ENCODE measurements at regions not wholly inside any gene's neighbourhood (a gene's known extent, or its start where the extent isn't known, plus 50 kb on each side); places are given as distances from the start of the nearest gene placed in this dataset.

DNA sequence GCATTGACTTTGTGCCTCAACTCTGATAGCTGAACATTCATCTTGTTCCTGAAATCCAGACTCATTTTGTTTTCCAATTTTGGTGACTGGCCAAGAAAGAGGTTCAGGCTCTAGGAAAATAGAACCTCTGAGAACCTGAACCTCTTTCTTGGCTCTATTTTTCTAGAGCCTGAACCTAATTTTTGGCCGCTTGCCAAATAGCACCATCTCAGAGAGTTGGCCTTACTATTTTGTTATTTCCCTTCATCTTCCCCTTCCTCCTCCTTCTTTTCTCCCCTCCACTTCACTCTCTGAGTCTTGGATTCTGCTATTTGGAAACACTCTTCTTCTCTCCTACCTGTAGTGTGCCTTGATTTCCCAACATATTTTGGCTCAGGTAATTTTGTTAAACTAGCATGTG, 114.4 kb upstream of the CNTN1 start:
- Mint-ChIP-seq H3K4me3 (no peak overlapping the region), H3K4me1 (no peaks in the 10 kb centered on the region), H3K27ac (no peak overlapping the region), H3K9me3 (peaks cover 13% of the 10 kb centered on the region), H3K36me3 (no peaks in the 10 kb centered on the region)
- no peak for ATAC-seq
- no peak for DNase-seq (ENCODE audit: low spot score in 2 of 2)

DNA sequence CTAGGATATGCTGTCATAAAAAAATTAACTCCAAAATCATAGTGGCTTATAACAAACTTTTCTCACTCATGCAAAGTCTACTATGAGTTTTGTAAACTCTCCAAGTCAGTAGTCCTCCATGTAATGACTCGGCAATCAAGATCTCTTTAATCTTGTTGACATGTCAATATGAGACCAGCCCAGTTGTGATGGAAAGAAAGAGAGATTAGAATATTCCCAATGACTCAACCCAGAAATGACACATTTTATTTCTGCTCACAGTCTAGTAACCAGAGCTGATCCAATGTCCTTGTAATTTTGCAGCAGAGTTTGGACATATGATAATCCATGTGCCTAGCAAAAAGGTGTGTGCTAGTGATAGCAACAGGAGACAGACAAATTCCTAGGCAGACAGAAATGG, 112.6 kb upstream of the CNTN1 start:
- no peak for ATAC-seq
- peaks cover 13% of the 10 kb centered on the region for H3K9me3 Mint-ChIP-seq
- no peak overlapping the region for H3K27ac Mint-ChIP-seq
- DNase-seq (ENCODE audit: low spot score in 2 of 2), result no peak
- H3K4me3 Mint-ChIP-seq, result no peak overlapping the region
- no peaks in the 10 kb centered on the region for H3K36me3 Mint-ChIP-seq
- H3K4me1 Mint-ChIP-seq, result no peaks in the 10 kb centered on the region

DNA sequence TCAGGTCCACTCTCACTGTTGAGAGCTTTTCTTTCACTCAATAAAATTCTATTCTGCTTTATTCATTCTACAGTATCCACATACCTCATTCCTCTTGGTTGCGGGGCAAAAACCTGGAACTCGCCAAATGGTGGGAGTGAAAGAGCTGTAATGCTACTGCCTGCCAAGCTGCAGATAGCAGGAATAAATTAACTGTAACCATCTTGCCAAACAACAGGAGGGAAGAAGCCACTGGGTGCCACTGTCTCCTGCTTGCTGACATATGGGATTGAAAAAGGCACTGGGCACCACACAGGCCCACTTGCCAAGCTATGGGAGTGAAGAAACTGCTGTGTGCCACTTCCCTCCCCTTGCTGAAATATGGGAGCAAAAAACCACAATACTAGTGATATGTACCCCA, 111.9 kb upstream of the CNTN1 start:
- ATAC-seq (no peak), DNase-seq (ENCODE audit: low spot score in 2 of 2) (no peak)
- no peak overlapping the region for H3K4me3 Mint-ChIP-seq
- H3K27ac Mint-ChIP-seq, result no peak overlapping the region
- H3K36me3 Mint-ChIP-seq, result no peaks in the 10 kb centered on the region
- peaks cover 13% of the 10 kb centered on the region for H3K9me3 Mint-ChIP-seq
- no peaks in the 10 kb centered on the region for H3K4me1 Mint-ChIP-seq

DNA sequence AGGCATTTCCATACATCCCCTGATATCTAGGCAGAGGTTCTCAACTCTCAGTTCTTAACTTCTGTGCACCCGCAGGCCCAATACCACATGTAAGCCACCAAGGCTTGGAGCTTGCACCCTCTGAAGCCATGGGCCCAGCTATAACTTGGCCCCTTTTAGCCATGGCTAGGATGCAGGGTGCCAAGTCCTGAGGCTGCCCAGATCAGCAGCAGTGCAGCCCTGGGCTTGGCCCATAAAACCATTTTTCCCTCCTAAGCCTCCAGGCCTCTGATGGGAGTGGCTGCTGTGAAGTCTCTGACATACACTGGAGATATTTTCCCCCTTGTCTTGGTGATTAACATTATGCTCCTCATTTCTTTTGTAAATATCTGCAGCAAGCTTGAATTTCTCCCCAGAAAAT, 110.3 kb upstream of the CNTN1 start:
- no peak for DNase-seq (ENCODE audit: low spot score in 2 of 2)
- ATAC-seq, result no peak
- Mint-ChIP-seq H3K9me3 (peaks cover 17% of the 10 kb centered on the region), H3K36me3 (no peaks in the 10 kb centered on the region), H3K27ac (no peak overlapping the region), H3K4me1 (no peaks in the 10 kb centered on the region), H3K4me3 (no peak overlapping the region)

DNA sequence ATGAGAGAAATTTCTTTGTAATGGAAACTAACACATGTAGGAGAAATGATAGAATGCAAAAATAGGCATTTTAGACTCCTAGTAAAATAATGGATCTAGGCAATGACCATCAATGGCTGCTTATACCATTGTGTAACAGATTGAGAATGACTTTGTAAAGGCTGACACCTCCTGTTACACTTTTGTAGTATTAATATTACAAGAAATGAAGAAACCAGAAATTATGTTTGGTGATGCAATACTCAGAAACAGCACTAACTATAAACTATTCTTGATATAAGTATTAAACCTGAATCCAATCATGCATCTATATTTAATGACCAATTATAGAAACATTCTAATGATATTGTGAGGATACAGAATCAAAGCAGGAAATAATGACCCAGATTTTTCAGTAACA, 108.5 kb upstream of the CNTN1 start:
- ATAC-seq (no peak), DNase-seq (ENCODE audit: low spot score in 2 of 2) (no peak)
- Mint-ChIP-seq H3K4me3 (no peak overlapping the region), H3K27ac (no peak overlapping the region), H3K36me3 (no peaks in the 10 kb centered on the region), H3K9me3 (peaks cover 15% of the 10 kb centered on the region), H3K4me1 (no peaks in the 10 kb centered on the region)

DNA sequence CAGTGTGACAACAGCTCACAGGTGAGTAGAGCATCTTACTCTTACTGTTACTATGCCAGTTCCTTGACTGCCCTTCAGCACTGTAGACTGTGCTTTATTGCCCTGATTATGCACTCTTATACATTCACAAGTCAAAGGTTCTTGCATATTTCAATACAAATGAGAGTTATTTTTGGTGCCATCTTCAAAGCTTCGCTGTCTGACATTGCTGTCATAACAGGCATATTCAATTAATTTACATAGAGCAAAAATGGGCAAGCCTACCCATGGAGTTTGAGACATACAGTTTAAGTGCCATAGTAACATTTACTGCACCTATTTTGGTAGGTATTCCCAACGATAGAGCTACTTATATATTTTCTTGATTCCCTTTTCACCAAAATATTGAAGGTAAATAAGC, 107.5 kb upstream of the CNTN1 start:
- Mint-ChIP-seq H3K4me1 (no peaks in the 10 kb centered on the region), H3K4me3 (no peak overlapping the region), H3K9me3 (peaks cover 19% of the 10 kb centered on the region), H3K27ac (no peak overlapping the region), H3K36me3 (no peaks in the 10 kb centered on the region)
- no peak for DNase-seq (ENCODE audit: low spot score in 2 of 2)
- no peak for ATAC-seq

DNA sequence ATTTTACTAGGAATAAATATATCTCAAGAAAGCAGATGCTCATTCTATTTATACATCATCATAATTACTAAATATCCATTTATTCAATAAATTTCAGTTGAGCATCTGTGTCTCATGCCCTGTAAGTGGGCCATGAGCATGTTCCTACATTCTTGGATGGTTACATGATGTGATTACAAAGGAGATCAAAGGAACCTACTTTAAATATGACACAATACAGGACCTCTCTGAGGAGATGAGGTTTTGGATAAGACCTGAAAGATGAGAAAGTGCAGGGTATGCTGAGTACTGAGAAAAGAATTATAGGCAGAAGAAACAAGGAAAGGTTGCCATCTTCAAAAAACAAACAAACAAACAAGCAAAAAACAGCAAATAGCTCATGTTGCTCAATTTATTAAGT, 105.4 kb upstream of the CNTN1 start:
- DNase-seq (ENCODE audit: low spot score in 2 of 2) (no peak), ATAC-seq (no peak)
- Mint-ChIP-seq H3K27ac (no peak overlapping the region), H3K4me1 (no peaks in the 10 kb centered on the region), H3K36me3 (no peaks in the 10 kb centered on the region), H3K9me3 (peaks cover 18% of the 10 kb centered on the region), H3K4me3 (no peak overlapping the region)

DNA sequence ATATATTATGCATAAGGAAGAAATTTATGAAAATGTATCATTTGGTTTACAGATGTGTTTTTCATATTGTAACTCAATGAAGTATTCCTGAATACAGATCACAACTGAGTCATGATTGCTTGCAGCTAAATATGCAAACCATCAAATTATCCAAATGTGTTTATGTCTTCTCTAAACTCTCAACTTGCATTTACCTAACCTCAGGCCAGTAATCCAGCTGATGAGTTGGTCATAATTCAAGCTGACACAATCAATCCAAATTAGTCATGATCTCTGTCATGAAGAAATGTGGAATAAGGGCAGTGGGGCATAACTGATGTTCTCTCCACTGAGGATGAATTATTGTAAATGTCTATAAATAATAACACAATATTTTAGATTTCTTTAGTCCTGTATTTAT, 104.8 kb upstream of the CNTN1 start:
- no peak for DNase-seq (ENCODE audit: low spot score in 2 of 2)
- ATAC-seq, result no peak
- peaks cover 21% of the 10 kb centered on the region for H3K9me3 Mint-ChIP-seq
- no peak overlapping the region for H3K4me3 Mint-ChIP-seq
- H3K36me3 Mint-ChIP-seq, result no peaks in the 10 kb centered on the region
- H3K27ac Mint-ChIP-seq, result no peak overlapping the region
- no peaks in the 10 kb centered on the region for H3K4me1 Mint-ChIP-seq

DNA sequence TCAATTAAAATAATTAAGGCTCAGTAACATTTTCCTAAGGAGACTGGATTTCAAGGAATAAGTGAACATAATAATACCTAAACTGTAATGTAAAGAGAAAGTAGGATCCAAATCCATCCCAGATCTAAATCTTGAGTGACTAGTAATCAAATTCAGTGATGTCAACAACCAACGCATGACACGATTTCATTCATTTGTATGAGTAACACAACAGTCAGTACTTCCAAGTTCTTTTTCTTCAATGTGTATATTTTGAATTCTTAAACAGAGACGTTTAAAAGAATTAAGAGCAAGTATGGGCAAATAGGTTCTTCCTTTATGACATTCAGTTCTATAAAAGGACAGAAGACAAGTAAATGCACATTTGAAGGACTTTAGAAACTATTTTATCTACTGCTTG, 104.3 kb upstream of the CNTN1 start:
- Mint-ChIP-seq H3K4me1 (no peaks in the 10 kb centered on the region), H3K4me3 (no peak overlapping the region), H3K9me3 (peaks cover 17% of the 10 kb centered on the region), H3K36me3 (no peaks in the 10 kb centered on the region), H3K27ac (no peak overlapping the region)
- DNase-seq (ENCODE audit: low spot score in 2 of 2), result no peak
- no peak for ATAC-seq

DNA sequence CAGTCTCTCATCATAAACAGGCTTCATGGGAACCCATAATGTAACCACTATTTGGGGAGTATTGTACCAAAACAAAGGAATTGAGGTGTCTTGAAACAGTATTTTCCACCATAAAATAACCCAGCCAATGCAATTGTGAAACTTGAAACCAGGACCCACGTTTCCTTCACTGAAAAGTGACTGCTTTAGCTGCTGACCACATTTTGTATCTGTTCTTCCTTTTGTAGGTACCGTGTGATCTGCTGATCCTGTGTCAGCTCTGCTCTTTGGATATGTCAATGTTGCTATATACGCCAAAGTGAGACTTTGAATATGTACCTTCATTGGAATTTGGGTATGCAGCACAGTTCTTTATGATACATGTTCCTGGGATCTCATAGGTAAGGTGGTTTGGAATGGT, 95.1 kb upstream of the CNTN1 start:
- H3K27ac Mint-ChIP-seq, result no peak overlapping the region
- peaks cover 10% of the 10 kb centered on the region for H3K9me3 Mint-ChIP-seq
- H3K4me3 Mint-ChIP-seq, result no peak overlapping the region
- no peaks in the 10 kb centered on the region for H3K36me3 Mint-ChIP-seq
- no peak for ATAC-seq
- no peaks in the 10 kb centered on the region for H3K4me1 Mint-ChIP-seq
- no peak for DNase-seq (ENCODE audit: low spot score in 2 of 2)

DNA sequence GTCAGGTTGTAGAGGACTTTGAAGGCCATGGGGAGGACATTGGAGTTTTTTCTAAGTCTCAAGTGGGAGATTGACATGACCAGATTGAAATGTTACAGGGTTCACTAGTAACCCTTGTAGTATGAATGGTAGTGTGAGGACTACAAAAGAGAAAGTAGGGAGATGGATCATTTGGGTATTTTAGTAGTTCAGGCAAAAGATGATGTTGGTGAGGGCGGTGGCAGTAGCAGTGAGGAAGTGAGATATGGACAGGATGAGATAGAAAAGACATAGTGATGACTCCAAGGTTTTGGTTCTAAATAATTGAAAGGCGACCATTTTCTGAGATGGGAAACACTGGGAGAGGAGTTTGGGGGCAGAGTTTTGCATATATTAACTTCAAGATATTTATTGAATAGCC, 94.2 kb upstream of the CNTN1 start:
- Mint-ChIP-seq H3K4me3 (no peak overlapping the region), H3K36me3 (no peaks in the 10 kb centered on the region), H3K27ac (no peak overlapping the region), H3K9me3 (peaks cover 7% of the 10 kb centered on the region), H3K4me1 (no peaks in the 10 kb centered on the region)
- no peak for ATAC-seq
- no peak for DNase-seq (ENCODE audit: low spot score in 2 of 2)

DNA sequence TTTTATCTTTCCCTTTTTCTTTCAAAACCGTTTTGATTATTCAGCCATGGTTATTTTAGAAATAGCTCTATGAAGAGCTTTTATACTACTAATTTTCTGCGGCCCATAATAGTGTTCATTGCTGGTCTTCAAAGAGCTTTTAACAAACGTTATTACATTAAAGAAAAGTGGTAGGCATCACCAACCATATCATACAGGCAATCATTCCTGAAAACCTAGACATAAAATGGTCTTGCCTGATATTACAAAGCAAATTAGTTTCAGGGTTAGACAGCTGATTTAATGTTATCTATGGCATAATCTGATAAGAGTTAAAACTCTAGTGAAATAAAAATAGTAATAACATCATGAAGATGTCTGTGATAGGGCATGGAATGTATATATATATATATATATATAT, 89.7 kb upstream of the CNTN1 start:
- no peak overlapping the region for H3K27ac Mint-ChIP-seq
- no peaks in the 10 kb centered on the region for H3K36me3 Mint-ChIP-seq
- no peak for ATAC-seq
- H3K4me1 Mint-ChIP-seq, result no peaks in the 10 kb centered on the region
- H3K4me3 Mint-ChIP-seq, result no peak overlapping the region
- peaks cover 7% of the 10 kb centered on the region for H3K9me3 Mint-ChIP-seq
- no peak for DNase-seq (ENCODE audit: low spot score in 2 of 2)

DNA sequence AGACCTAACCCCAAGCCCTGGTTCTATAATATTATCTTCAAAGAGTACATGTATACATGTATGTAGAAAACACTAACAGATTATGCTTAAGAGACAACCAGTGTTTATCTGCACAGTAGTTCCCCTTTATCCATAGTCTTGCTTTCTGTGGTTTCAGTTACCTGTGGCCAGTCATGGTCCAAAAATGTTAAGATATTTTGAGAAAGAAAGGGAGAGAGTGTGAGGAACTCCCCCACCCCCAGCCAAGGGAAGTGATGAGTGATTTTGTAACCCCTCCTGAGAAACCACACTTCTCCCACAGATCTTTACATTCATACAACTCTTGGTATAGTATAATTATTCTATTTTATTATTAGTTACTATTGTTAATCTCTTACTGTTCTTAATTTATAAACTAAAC, 77.3 kb upstream of the CNTN1 start:
- H3K36me3 Mint-ChIP-seq, result no peaks in the 10 kb centered on the region
- no peak overlapping the region for H3K4me3 Mint-ChIP-seq
- DNase-seq (ENCODE audit: low spot score in 2 of 2) (no peak), ATAC-seq (peak; percentile 28)
- H3K4me1 Mint-ChIP-seq, result no peaks in the 10 kb centered on the region
- H3K27ac Mint-ChIP-seq, result no peak overlapping the region
- peaks cover 4% of the 10 kb centered on the region for H3K9me3 Mint-ChIP-seq

DNA sequence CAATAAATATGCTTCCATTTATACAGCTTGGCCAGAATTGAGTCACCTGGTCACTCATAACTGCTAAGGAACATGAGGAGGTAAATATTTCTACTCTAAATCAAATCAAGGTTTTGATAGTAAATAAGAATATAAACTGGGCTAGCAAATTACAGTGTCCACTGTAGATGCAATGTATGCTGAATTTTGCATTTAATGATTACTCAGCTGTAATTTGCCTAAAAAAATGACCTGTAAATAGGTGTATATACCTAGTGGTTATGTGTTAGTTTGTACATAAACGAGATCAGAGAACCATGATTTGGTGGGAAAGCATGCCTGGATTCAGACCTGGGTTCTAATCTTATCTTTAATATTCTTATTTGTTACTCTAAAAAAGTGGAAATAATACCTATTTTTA, 76.6 kb upstream of the CNTN1 start:
- no peak overlapping the region for H3K27ac Mint-ChIP-seq
- DNase-seq (ENCODE audit: low spot score in 2 of 2) (no peak), ATAC-seq (no peak)
- peaks cover 4% of the 10 kb centered on the region for H3K9me3 Mint-ChIP-seq
- H3K4me3 Mint-ChIP-seq, result no peak overlapping the region
- no peaks in the 10 kb centered on the region for H3K4me1 Mint-ChIP-seq
- no peaks in the 10 kb centered on the region for H3K36me3 Mint-ChIP-seq

DNA sequence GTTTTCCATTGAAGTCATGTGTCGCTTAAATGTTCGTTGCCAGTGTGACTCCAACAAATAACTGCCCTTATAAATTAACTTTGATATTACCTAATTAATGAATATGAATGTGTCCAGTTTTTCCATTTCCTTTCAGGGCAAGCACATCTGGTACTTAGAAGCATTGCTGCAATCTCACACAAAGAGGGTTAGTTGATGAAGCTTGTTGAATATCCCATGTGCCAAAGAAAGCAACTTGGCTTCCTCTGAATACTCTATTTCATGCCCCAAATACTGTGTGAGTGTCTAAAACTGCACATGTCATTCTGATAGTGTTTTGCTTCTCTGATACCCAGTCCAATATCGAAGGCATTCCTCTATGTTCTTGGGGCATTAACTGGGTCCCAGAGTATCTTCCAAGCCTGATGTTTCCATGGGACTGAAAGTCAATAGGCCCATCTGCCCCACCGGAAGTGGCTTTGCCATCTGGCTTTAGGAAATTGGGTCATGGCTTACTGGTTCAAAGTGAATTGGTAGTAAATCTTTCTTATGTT, 75.8 kb upstream of the CNTN1 start:
- H3K4me1 Mint-ChIP-seq, result no peaks in the 10 kb centered on the region
- H3K4me3 Mint-ChIP-seq, result no peak overlapping the region
- H3K36me3 Mint-ChIP-seq, result no peaks in the 10 kb centered on the region
- no peak overlapping the region for H3K27ac Mint-ChIP-seq
- DNase-seq (ENCODE audit: low spot score in 2 of 2), result no peak
- no peak for ATAC-seq
- H3K9me3 Mint-ChIP-seq, result peaks cover under 1% of the 10 kb centered on the region

DNA sequence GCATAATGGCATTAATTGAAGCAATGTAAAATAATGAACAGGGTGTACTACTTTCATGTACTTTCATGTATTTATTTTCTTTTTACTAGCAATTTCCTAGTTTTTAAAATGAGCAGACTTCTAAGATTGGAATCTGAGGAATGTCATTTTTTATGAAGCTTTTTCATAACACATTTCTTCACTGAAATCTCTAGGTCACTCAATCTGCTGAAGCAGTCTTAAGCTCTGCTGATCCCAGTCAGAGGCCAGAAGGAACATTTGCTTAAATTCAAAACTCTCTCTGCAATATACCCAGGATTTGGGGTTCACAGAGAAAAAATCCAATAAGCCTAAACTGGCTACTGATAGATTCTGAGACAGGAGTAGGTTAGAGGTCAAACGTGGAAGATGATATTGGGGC, 73.6 kb upstream of the CNTN1 start:
- H3K4me3 Mint-ChIP-seq, result no peak overlapping the region
- no peak for ATAC-seq
- H3K36me3 Mint-ChIP-seq, result no peaks in the 10 kb centered on the region
- peaks cover under 1% of the 10 kb centered on the region for H3K9me3 Mint-ChIP-seq
- H3K4me1 Mint-ChIP-seq, result no peaks in the 10 kb centered on the region
- no peak for DNase-seq (ENCODE audit: low spot score in 2 of 2)
- no peak overlapping the region for H3K27ac Mint-ChIP-seq

DNA sequence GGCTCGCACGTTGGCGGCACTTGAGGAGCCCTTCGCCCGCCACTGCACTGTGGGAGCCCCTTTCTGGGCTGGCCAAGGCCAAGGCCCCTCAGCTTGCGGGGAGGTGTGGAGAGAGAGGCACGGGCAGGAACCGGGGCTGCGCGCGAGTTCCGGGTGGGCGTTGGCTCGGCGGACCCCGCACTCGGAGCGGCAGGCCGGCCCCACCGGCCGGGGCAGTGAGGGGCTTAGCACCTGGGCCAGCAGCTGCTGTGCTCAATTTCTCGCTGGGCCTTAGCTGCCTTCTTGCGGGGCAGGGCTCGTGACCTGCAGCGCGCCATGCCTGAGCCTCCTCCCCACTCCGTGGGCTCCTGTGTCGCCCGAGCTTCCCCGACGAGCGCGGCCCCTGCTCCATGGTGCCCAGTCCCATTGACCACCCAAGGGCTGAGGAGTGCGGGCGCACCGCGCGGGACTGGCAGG, 71.6 kb upstream of the CNTN1 start:
- peaks cover 5% of the 10 kb centered on the region for H3K9me3 Mint-ChIP-seq
- H3K4me1 Mint-ChIP-seq, result no peaks in the 10 kb centered on the region
- no peak for DNase-seq (ENCODE audit: low spot score in 2 of 2)
- no peaks in the 10 kb centered on the region for H3K36me3 Mint-ChIP-seq
- H3K4me3 Mint-ChIP-seq, result no peak overlapping the region
- H3K27ac Mint-ChIP-seq, result no peak overlapping the region
- ATAC-seq, result no peak
